WTC11 (cell line): ENCODE measurements at regions not wholly inside any gene's neighbourhood (a gene's known extent, or its start where the extent isn't known, plus 50 kb on each side); places are given as distances from the start of the nearest gene placed in this dataset.
A peak's percentile ranks its signal among the peaks of the same experiment; 100 is the strongest.

ENCODE experiments used
- ATAC-seq: fragments of 200-7000 bp; cut with Tn5 transposase; 2 replicates; pipeline ENCODE4 v1.10.0; 2021; ENCODE audit warnings: mild to moderate bottlenecking, moderate library complexity
- CTCF ChIA-PET: fragments of 300-600 bp; sonication (Branson Sonifier 250); formaldehyde crosslinking; loops from one replicate; lab custom pipeline; 2021; ENCODE audit warnings: antibody characterized with exemption; lab: Charles Lee
- POLR2A ChIA-PET: fragments of 350-600 bp; sonication (Branson Sonifier 250); formaldehyde crosslinking; loops from one replicate; lab custom pipeline; 2021; ENCODE audit warnings: antibody characterized with exemption; lab: Charles Lee
- DNase-seq: peaks from one replicate; pipeline ENCODE4 v3.0.0; 2021; ENCODE audit warnings: low spot score
- H3K27ac Mint-ChIP-seq: 2 replicates; pipeline ENCODE4 v1.8.0; 2021; ENCODE audit warnings: mixed read lengths
- H3K27me3 Mint-ChIP-seq: 2 replicates; pipeline ENCODE4 v1.8.0; 2021; ENCODE audit warnings: low read depth, mild to moderate bottlenecking, moderate library complexity, mixed read lengths
- H3K36me3 Mint-ChIP-seq: 2 replicates; pipeline ENCODE4 v1.8.0; 2021; ENCODE audit warnings: mixed read lengths
- H3K4me1 Mint-ChIP-seq: 2 replicates; pipeline ENCODE4 v1.8.0; 2022; ENCODE audit warnings: mixed read lengths
- H3K4me3 Mint-ChIP-seq: 2 replicates; pipeline ENCODE4 v1.8.0; 2021; ENCODE audit warnings: mild to moderate bottlenecking, moderate library complexity, mixed read lengths
- H3K9me3 Mint-ChIP-seq: 2 replicates; pipeline ENCODE4 v1.8.0; 2021; ENCODE audit warnings: mixed read lengths
- ELF4 ChIP-seq: sonication (generic); formaldehyde crosslinking; IDR thresholded peaks from 2 replicates; pipeline ENCODE4 v1.8.1; 2022; ENCODE audit warnings: low read depth, mild to moderate bottlenecking, moderate library complexity, missing genetic modification reagents
- ETV6 ChIP-seq: sonication (generic); formaldehyde crosslinking; IDR thresholded peaks from 2 replicates; pipeline ENCODE4 v1.8.1; 2022; ENCODE audit warnings: mild to moderate bottlenecking, missing genetic modification reagents
- GABPB1 ChIP-seq: sonication (generic); formaldehyde crosslinking; IDR thresholded peaks from 2 replicates; pipeline ENCODE4 v1.8.1; 2023; ENCODE audit warnings: mild to moderate bottlenecking, missing genetic modification reagents
- JAZF1 ChIP-seq: fragments of 250-450 bp; sonication (Bioruptor Pico); IDR thresholded peaks from 2 replicates; pipeline ENCODE4 v1.9.0; 2021; ENCODE audit warnings: moderate library complexity, mild to moderate bottlenecking, inconsistent platforms
- NFATC4 ChIP-seq: fragments of 250-450 bp; sonication (Bioruptor Pico); IDR thresholded peaks from 2 replicates; pipeline ENCODE4 v1.9.0; 2021; ENCODE audit warnings: mild to moderate bottlenecking
- SMAD3 ChIP-seq: sonication (generic); formaldehyde crosslinking; IDR thresholded peaks from 2 replicates; pipeline ENCODE4 v1.8.0; 2022; ENCODE audit warnings: missing genetic modification reagents, mild to moderate bottlenecking, borderline replicate concordance
- ZNF232 ChIP-seq: sonication (generic); formaldehyde crosslinking; IDR thresholded peaks from 2 replicates; pipeline ENCODE4 v1.8.0; 2022; ENCODE audit warnings: mild to moderate bottlenecking, missing genetic modification reagents
- ZNF317 ChIP-seq: sonication (generic); formaldehyde crosslinking; IDR thresholded peaks from 2 replicates; pipeline ENCODE4 v1.8.1; 2023; ENCODE audit warnings: low read depth, mild to moderate bottlenecking, moderate library complexity, missing genetic modification reagents, borderline replicate concordance
- TF ChIP-seq, protein P1 (sequence below): sonication (generic); formaldehyde crosslinking; IDR thresholded peaks from 2 replicates; pipeline ENCODE4 v1.8.0; 2022; ENCODE audit warnings: mild to moderate bottlenecking, missing genetic modification reagents
- TF ChIP-seq, protein P2 (sequence below): sonication (generic); formaldehyde crosslinking; IDR thresholded peaks from 2 replicates; pipeline ENCODE4 v1.8.0; 2022; ENCODE audit warnings: mild to moderate bottlenecking, missing genetic modification reagents
- TF ChIP-seq, protein P3 (sequence below): sonication (generic); formaldehyde crosslinking; IDR thresholded peaks from 2 replicates; pipeline ENCODE4 v1.8.0; 2023; ENCODE audit warnings: missing genetic modification reagents, mild to moderate bottlenecking, borderline replicate concordance
- TF ChIP-seq, protein P4 (sequence below): fragments of 250-450 bp; sonication (Bioruptor Pico); IDR thresholded peaks from 2 replicates; pipeline ENCODE4 v1.8.0; 2021; ENCODE audit warnings: mild to moderate bottlenecking
- TF ChIP-seq, protein P5 (sequence below): sonication (generic); formaldehyde crosslinking; IDR thresholded peaks from 2 replicates; pipeline ENCODE4 v1.8.0; 2023; ENCODE audit warnings: mild to moderate bottlenecking, missing genetic modification reagents

DNA sequence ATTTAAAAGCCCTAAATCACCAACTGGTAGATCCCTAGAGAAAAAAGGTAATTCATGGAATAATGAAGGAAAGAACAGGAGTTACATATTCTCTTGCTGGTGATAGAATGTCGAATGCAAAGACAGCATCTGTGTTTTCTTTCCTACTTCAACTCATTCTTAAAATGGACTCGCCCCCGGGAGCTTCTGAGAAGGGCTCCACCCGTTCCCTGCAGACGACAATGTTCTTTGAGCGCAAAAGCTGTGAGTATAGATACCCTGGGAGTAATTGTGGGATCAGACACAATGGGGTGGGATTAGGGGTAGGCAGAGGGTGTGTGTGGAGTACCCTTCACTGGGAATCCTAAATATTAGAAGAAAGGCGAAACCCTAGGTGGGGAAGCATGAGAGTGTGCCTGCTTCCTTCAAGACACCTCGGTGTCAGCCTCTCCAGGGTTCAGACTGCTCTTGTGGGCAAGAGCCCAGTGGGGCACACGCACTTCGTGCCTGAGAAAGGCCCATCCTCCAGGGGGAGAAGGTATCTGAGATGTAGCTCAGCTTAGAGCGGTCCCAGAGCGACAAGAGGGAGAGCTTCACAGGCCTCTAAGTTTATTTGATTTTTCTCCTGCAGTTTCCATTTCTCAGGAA is 123.3 kb upstream of the DPYD start:
- POLR2A ChIA-PET: interaction anchor here (1.0 to 1.1 kb wide), 2 partner anchors 9 to 123 kb away, joined by 3 read pairs; partner anchors contain the start of gene DPYD
- Mint-ChIP-seq H3K4me3 (peak overlapping the region; percentile 75), H3K36me3 (no peaks in the 10 kb centered on the region), H3K27me3 (peaks cover 69% of the 10 kb centered on the region), H3K4me1 (peaks cover 28% of the 10 kb centered on the region), H3K27ac (no peak overlapping the region), H3K9me3 (no peaks in the 10 kb centered on the region)
- peak; percentile 9 for ATAC-seq
- DNase-seq: no peak
- TF ChIP-seq SMAD3 (CRISPR knock-in tag): no peak
- TF ChIP-seq, protein P1, sequence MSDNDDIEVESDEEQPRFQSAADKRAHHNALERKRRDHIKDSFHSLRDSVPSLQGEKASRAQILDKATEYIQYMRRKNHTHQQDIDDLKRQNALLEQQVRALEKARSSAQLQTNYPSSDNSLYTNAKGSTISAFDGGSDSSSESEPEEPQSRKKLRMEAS (CRISPR knock-in tag): no peak
- CTCF ChIA-PET: interaction anchor here (0.9 kb wide), 1 partner anchor 9 kb away, joined by 5 read pairs; no protein-coding TSS in a partner anchor

DNA sequence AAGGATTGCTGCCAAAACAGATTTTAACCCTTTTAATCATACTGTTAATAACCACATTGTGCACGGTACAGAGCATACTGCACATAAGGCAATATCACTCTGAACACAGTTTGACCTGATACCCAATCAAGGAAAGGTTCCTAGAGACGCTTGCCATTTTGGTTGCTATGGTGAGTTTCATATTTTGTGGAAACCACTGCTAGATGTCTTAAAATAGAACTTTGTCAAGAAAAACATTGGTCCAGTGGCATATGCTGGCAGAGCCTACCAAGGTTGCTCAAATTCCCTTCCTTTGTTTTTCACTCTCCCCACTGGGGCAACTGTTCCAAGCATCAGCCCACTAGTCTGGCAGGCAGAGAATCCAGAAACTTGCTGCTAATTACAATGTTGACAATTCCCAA is 114.8 kb upstream of the DPYD start:
- Mint-ChIP-seq H3K4me1 (no peaks in the 10 kb centered on the region), H3K27me3 (no peaks in the 10 kb centered on the region), H3K36me3 (no peaks in the 10 kb centered on the region), H3K27ac (no peak overlapping the region), H3K4me3 (no peak overlapping the region)
- DNase-seq (no peak), ATAC-seq (no peak)
- CTCF ChIA-PET: no interaction called here
- no peak for TF ChIP-seq ZNF317 (CRISPR knock-in tag)
- TF ChIP-seq, protein P2, sequence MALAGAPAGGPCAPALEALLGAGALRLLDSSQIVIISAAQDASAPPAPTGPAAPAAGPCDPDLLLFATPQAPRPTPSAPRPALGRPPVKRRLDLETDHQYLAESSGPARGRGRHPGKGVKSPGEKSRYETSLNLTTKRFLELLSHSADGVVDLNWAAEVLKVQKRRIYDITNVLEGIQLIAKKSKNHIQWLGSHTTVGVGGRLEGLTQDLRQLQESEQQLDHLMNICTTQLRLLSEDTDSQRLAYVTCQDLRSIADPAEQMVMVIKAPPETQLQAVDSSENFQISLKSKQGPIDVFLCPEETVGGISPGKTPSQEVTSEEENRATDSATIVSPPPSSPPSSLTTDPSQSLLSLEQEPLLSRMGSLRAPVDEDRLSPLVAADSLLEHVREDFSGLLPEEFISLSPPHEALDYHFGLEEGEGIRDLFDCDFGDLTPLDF: no peak
- TF ChIP-seq ETV6 (CRISPR knock-in tag): no peak
- TF ChIP-seq, protein P3, sequence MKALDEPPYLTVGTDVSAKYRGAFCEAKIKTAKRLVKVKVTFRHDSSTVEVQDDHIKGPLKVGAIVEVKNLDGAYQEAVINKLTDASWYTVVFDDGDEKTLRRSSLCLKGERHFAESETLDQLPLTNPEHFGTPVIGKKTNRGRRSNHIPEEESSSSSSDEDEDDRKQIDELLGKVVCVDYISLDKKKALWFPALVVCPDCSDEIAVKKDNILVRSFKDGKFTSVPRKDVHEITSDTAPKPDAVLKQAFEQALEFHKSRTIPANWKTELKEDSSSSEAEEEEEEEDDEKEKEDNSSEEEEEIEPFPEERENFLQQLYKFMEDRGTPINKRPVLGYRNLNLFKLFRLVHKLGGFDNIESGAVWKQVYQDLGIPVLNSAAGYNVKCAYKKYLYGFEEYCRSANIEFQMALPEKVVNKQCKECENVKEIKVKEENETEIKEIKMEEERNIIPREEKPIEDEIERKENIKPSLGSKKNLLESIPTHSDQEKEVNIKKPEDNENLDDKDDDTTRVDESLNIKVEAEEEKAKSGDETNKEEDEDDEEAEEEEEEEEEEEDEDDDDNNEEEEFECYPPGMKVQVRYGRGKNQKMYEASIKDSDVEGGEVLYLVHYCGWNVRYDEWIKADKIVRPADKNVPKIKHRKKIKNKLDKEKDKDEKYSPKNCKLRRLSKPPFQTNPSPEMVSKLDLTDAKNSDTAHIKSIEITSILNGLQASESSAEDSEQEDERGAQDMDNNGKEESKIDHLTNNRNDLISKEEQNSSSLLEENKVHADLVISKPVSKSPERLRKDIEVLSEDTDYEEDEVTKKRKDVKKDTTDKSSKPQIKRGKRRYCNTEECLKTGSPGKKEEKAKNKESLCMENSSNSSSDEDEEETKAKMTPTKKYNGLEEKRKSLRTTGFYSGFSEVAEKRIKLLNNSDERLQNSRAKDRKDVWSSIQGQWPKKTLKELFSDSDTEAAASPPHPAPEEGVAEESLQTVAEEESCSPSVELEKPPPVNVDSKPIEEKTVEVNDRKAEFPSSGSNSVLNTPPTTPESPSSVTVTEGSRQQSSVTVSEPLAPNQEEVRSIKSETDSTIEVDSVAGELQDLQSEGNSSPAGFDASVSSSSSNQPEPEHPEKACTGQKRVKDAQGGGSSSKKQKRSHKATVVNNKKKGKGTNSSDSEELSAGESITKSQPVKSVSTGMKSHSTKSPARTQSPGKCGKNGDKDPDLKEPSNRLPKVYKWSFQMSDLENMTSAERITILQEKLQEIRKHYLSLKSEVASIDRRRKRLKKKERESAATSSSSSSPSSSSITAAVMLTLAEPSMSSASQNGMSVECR (CRISPR knock-in tag): no peak
- TF ChIP-seq ELF4 (CRISPR knock-in tag): no peak
- TF ChIP-seq, all 79 proteins: peak for 0
- H3K9me3 Mint-ChIP-seq: no peaks in the 10 kb centered on the region
- POLR2A ChIA-PET: no interaction called here

DNA sequence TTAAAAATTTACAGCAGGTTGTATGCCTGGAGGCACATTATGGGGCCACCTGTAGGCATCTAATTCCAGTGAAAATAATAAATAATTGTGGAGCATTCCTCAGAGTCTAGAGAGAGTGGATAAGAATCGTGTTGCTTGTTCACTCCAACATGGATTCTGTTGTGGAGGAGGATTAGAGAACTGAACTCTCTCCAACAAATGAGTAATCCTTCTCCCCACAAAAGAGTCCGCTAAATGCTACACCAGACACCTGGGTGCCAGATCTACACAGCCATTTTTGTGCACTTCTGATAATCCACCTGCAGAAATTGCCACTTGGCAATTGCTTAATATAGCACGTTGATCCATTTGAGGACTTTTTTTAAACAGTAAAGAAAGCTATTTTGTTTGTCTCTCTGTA is 113.7 kb upstream of the DPYD start:
- Mint-ChIP-seq H3K9me3 (no peaks in the 10 kb centered on the region), H3K4me3 (no peak overlapping the region), H3K4me1 (no peaks in the 10 kb centered on the region), H3K27me3 (no peaks in the 10 kb centered on the region)
- POLR2A ChIA-PET: no interaction called here
- no peak for TF ChIP-seq ZNF232 (CRISPR knock-in tag)
- TF ChIP-seq NFATC4 (CRISPR knock-in tag): no peak
- TF ChIP-seq JAZF1 (CRISPR knock-in tag): no peak
- TF ChIP-seq, protein P4, sequence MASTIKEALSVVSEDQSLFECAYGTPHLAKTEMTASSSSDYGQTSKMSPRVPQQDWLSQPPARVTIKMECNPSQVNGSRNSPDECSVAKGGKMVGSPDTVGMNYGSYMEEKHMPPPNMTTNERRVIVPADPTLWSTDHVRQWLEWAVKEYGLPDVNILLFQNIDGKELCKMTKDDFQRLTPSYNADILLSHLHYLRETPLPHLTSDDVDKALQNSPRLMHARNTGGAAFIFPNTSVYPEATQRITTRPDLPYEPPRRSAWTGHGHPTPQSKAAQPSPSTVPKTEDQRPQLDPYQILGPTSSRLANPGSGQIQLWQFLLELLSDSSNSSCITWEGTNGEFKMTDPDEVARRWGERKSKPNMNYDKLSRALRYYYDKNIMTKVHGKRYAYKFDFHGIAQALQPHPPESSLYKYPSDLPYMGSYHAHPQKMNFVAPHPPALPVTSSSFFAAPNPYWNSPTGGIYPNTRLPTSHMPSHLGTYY (CRISPR knock-in tag): no peak
- TF ChIP-seq, protein P5, sequence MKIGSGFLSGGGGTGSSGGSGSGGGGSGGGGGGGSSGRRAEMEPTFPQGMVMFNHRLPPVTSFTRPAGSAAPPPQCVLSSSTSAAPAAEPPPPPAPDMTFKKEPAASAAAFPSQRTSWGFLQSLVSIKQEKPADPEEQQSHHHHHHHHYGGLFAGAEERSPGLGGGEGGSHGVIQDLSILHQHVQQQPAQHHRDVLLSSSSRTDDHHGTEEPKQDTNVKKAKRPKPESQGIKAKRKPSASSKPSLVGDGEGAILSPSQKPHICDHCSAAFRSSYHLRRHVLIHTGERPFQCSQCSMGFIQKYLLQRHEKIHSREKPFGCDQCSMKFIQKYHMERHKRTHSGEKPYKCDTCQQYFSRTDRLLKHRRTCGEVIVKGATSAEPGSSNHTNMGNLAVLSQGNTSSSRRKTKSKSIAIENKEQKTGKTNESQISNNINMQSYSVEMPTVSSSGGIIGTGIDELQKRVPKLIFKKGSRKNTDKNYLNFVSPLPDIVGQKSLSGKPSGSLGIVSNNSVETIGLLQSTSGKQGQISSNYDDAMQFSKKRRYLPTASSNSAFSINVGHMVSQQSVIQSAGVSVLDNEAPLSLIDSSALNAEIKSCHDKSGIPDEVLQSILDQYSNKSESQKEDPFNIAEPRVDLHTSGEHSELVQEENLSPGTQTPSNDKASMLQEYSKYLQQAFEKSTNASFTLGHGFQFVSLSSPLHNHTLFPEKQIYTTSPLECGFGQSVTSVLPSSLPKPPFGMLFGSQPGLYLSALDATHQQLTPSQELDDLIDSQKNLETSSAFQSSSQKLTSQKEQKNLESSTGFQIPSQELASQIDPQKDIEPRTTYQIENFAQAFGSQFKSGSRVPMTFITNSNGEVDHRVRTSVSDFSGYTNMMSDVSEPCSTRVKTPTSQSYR (CRISPR knock-in tag): no peak
- no peak for TF ChIP-seq GABPB1 (CRISPR knock-in tag)
- TF ChIP-seq, all 79 proteins: peak for 0
- no peak overlapping the region for H3K27ac Mint-ChIP-seq
- no peak for DNase-seq
- no peak for ATAC-seq
- no peaks in the 10 kb centered on the region for H3K36me3 Mint-ChIP-seq
- CTCF ChIA-PET: no interaction called here
